Heart left ventricle (tissue), 16 donors: ENCODE measurements at regions not wholly inside any gene's neighbourhood (a gene's known extent, or its start where the extent isn't known, plus 50 kb on each side); places are given as distances from the start of the nearest gene placed in this dataset.
A peak's percentile ranks its signal among the peaks of the same experiment; 100 is the strongest.

Source experiments
- ATAC-seq, 4 donors: fragments of 200-7000 bp; cut with Tn5 transposase; one replicate each; pipeline ENCODE4 v1.9.1; 2020 to 2022; ENCODE audit warnings: moderate library complexity in 4 of 4, mild to moderate bottlenecking in 3 of 4, moderate number of reproducible peaks in 1 of 4
- DNase-seq, 5 donors: peaks; one replicate each; pipeline ENCODE4 v3.0.0-alpha.2; 2020
- H3K27ac ChIP-seq, 12 donors: fragments of 200-600 bp; sonication (generic) in 4 of 12; one replicate each; pipeline versions ENCODE4 v1.5.0 to v1.8.0; 2016 to 2022; ENCODE audit warnings: mild to moderate bottlenecking in 2 of 12
- H3K27me3 ChIP-seq, 9 donors: fragments of 200-600 bp; sonication (generic) in 2 of 9; one replicate each; pipeline versions ENCODE4 v1.5.1 to v1.8.0; 2016 to 2022; ENCODE audit warnings: mild to moderate bottlenecking in 3 of 9
- H3K36me3 ChIP-seq, 9 donors: fragments of 200-600 bp; sonication (generic) in 2 of 9; one replicate each; pipeline versions ENCODE4 v1.5.0 to v1.8.0; 2018 to 2022; ENCODE audit warnings: mild to moderate bottlenecking in 2 of 9
- H3K4me1 ChIP-seq, 12 donors: fragments of 200-600 bp; sonication (generic) in 4 of 12; one replicate each; pipeline versions ENCODE4 v1.5.0 to v1.8.0; 2016 to 2022; ENCODE audit warnings: mild to moderate bottlenecking in 3 of 12
- H3K4me3 ChIP-seq, 12 donors: fragments of 200-600 bp; sonication (generic) in 4 of 12; one replicate each; pipeline versions ENCODE4 v1.5.0 to v1.8.0; 2017 to 2022; ENCODE audit warnings: mild to moderate bottlenecking in 9 of 12, moderate library complexity in 4 of 12
- H3K9me3 ChIP-seq, 12 donors: fragments of 200-600 bp; sonication (generic) in 4 of 12; one replicate each; pipeline versions ENCODE4 v1.5.0 to v1.8.0; 2016 to 2022; ENCODE audit warnings: mild to moderate bottlenecking in 1 of 12
- CTCF ChIP-seq, 12 donors: fragments of 200-600 bp; sonication (generic) in 4 of 12; IDR thresholded peaks; one replicate each; pipeline versions ENCODE4 v1.5.0 to v1.8.0; 2018 to 2022; ENCODE audit warnings: antibody characterized with exemption in 12 of 12, mild to moderate bottlenecking in 5 of 12
- POLR2A ChIP-seq, 2 donors: fragments of 450-650 bp; IDR thresholded peaks; one replicate each; pipeline ENCODE4 v1.6.1; 2017; ENCODE audit warnings: antibody characterized with exemption in 2 of 2, mild to moderate bottlenecking in 2 of 2, moderate library complexity in 2 of 2
- WGBS, 4 donors: extraction: QIAGEN DNeasy Blood & Tissue Kit in 2 of 4; methylation state at CpG; one replicate each; pipeline versions ENCODE4 v1.1.5 to v1.1.7; 2013 to 2018; 5-methylcytosine and 5-hydroxymethylcytosine counted together
- intact Hi-C, 10 donors: fragments of 100-400 bp; cut with DNase I; formaldehyde crosslinking; loops; one replicate each; pipeline versions ENCODE4 v1.11.1 to v1.14.2; 2022
- donor health status: ischemic (EF 13 %, LVEDD 7.1; RV severe dilation, severe dysfunction).
- donor health status: healthy with polysubstance abuse.
- donor health status: DM: no; HTN: yes; CAD: no.
- donor health status: DM: no; HTN: no; CAD: no.
- donor health status: ischemic (EF 25% LVEDD 6.9; RV normal size, moderate dysfunction).
- donor health status: ischemic (EF 25% LVEDD 5.7; RV mildly dilated, moderate dysfunction).
- donor health status: healthy.
- donor health status: DM: yes; HTN: yes; CAD: no.
- donor health status: ischemic (EF 35%, LVEDD 5.7; RV mildly dilated, moderate dysfunction).
- donor health status: nonischemic (EF 11% LVEDD 7.7; RV severe dilation, severe dysfunction).
- donor health status: DM: yes; HTN: yes; CAD: no.
- donor health status: PGD.
- donor health status: ischemic (EF 29% LVEDD 5.4; RV normal size, mild dysfunction).
- donor health status: nonischemic (EF 23%, LVEDD 6.1; RV moderate dilation, normal function).

GRCh38 chr7:35474100-35474499 is 220.2 kb upstream of the TBX20 start:
- intact Hi-C loops = no loop called here
- no peak for ATAC-seq
- H3K27ac ChIP-seq = no peak overlapping the region
- H3K4me3 ChIP-seq = no peak overlapping the region
- TF ChIP-seq POLR2A (IDR thresholded peaks at IDR 0.05) (no peak), CTCF (IDR thresholded peaks at IDR 0.05) (no peak)
- no peaks in the 10 kb centered on the region for H3K36me3 ChIP-seq
- H3K9me3 ChIP-seq = peaks cover 0 to 31% (median 7%) of the 10 kb centered on the region in 12 donors
- no peaks in the 10 kb centered on the region for H3K4me1 ChIP-seq
- 82 to 95% (median 90%) methylated on average over 1 of the region's 1 CpG for WGBS, 4 donors
- no peaks in the 10 kb centered on the region for H3K27me3 ChIP-seq
- no peak for DNase-seq

GRCh38 chr7:35468606-35469005 is 214.7 kb upstream of the TBX20 start:
- intact Hi-C loops = loop anchor here in 1 of 10 donors (5.0 kb wide), 1 partner anchor 49 kb away; no protein-coding TSS in a partner anchor
- Histone ChIP-seq H3K27me3 (no peaks in the 10 kb centered on the region), H3K4me1 (peaks cover 0 to 14% (median 0%) of the 10 kb centered on the region in 12 donors), H3K9me3 (no peaks in the 10 kb centered on the region), H3K27ac (no peak overlapping the region), H3K36me3 (no peaks in the 10 kb centered on the region), H3K4me3 (no peak overlapping the region)
- DNase-seq = no peak
- ATAC-seq = no peak
- WGBS, 4 donors = 61 to 72% (median 65%) methylated on average over 5 of the region's 5 CpGs
- TF ChIP-seq CTCF (IDR thresholded peaks at IDR 0.05) = no peak
- no peak for TF ChIP-seq POLR2A (IDR thresholded peaks at IDR 0.05)

- no peak for ATAC-seq
- Histone ChIP-seq H3K27ac (peak overlapping the region in 1 of 12 donors; percentile 91), H3K4me3 (no peak overlapping the region), H3K9me3 (peaks cover 0 to 10% (median 0%) of the 10 kb centered on the region in 12 donors), H3K4me1 (peaks cover 0 to 14% (median 0%) of the 10 kb centered on the region in 12 donors), H3K36me3 (no peaks in the 10 kb centered on the region), H3K27me3 (no peaks in the 10 kb centered on the region)
- intact Hi-C loops = loop anchor here in 1 of 10 donors (5.0 kb wide), 1 partner anchor 50 kb away; no protein-coding TSS in a partner anchor
- no peak for TF ChIP-seq CTCF (IDR thresholded peaks at IDR 0.05)
- no peak for TF ChIP-seq POLR2A (IDR thresholded peaks at IDR 0.05)
- no peak for DNase-seq
- WGBS, 4 donors = 79 to 82% (median 82%) methylated on average over 3 of the region's 3 CpGs
Observed at GRCh38 chr7:35467456-35467978, 213.6 kb upstream of the TBX20 start.

- Histone ChIP-seq H3K27ac (peak overlapping the region in 11 of 12 donors; percentile 57 to 91 (median 76)), H3K27me3 (no peaks in the 10 kb centered on the region), H3K4me1 (peaks cover 0 to 14% (median 0%) of the 10 kb centered on the region in 12 donors), H3K4me3 (no peak overlapping the region), H3K36me3 (no peaks in the 10 kb centered on the region), H3K9me3 (peaks cover 0 to 12% (median 0%) of the 10 kb centered on the region in 12 donors)
- 28 to 48% (median 31%) methylated on average over 10 to 18 of the region's 18 CpGs for WGBS, 4 donors
- DNase-seq = peak; percentile 77 to 92 (median 84)
- intact Hi-C loops = loop anchor here in 1 of 10 donors (5.0 kb wide), 1 partner anchor 51 kb away; no protein-coding TSS in a partner anchor
- ATAC-seq = peak; percentile 87 to 95 (median 91)
- TF ChIP-seq POLR2A (IDR thresholded peaks at IDR 0.05) = no peak
- TF ChIP-seq CTCF (IDR thresholded peaks at IDR 0.05) = no peak
Observed at GRCh38 chr7:35465791-35466336, 212.0 kb upstream of the TBX20 start.
